ENCODE measurements at regions not wholly inside any gene's neighbourhood (a gene's known extent, or its start where the extent isn't known, plus 50 kb on each side); places are given as distances from the start of the nearest gene placed in this dataset.

GRCh38 chr7:19930051-19930450 lies 156.6 kb upstream of the TMEM196 start:
- TF ChIP-seq, protein P1, sequence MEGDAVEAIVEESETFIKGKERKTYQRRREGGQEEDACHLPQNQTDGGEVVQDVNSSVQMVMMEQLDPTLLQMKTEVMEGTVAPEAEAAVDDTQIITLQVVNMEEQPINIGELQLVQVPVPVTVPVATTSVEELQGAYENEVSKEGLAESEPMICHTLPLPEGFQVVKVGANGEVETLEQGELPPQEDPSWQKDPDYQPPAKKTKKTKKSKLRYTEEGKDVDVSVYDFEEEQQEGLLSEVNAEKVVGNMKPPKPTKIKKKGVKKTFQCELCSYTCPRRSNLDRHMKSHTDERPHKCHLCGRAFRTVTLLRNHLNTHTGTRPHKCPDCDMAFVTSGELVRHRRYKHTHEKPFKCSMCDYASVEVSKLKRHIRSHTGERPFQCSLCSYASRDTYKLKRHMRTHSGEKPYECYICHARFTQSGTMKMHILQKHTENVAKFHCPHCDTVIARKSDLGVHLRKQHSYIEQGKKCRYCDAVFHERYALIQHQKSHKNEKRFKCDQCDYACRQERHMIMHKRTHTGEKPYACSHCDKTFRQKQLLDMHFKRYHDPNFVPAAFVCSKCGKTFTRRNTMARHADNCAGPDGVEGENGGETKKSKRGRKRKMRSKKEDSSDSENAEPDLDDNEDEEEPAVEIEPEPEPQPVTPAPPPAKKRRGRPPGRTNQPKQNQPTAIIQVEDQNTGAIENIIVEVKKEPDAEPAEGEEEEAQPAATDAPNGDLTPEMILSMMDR (IDR thresholded peaks at IDR 0.05; ENCODE audit: low read depth, low read length): no peak
- TF ChIP-seq EZH2phosphoT487 (IDR thresholded peaks at IDR 0.05; ENCODE audit: low read depth): no peak

Measured in OCI-LY3 (cell line).